ENCODE measurements at regions not wholly inside any gene's neighbourhood (a gene's known extent, or its start where the extent isn't known, plus 50 kb on each side); places are given as distances from the start of the nearest gene placed in this dataset.
"Not testable (repeated sequence)": the region's sequence is repeated elsewhere in the genome, so short reads cannot be mapped to it uniquely, and the experiment has no call there.

GRCh38 chr5:91486638-91487037 lies 103.5 kb upstream of the ARRDC3 start:
- ATAC-seq (ENCODE audit: low read depth) (no peak), DNase-seq (no peak)
- Mint-ChIP-seq H3K27me3 (no peaks in the 10 kb centered on the region), H3K9me3 (ENCODE audit: insufficient read depth) (no peaks in the 10 kb centered on the region), H3K4me1 (no peaks in the 10 kb centered on the region), H3K27ac (no peak overlapping the region), H3K4me3 (no peak overlapping the region)
- no peak overlapping the region for H2AFZ ChIP-seq (ENCODE audit: insufficient read depth, low read depth, low read length, poor library complexity, severe bottlenecking)
- no peaks in the 10 kb centered on the region for H3K79me2 ChIP-seq (ENCODE audit: control insufficient read depth, insufficient read depth, low read length)
- CTCF ChIA-PET, result no interaction called here
- POLR2A ChIA-PET, result no interaction called here
- H3K4me2 ChIP-seq (replicated peaks; ENCODE audit: low read depth, low read length, poor library complexity, severe bottlenecking), result no peak overlapping the region
- no peak overlapping the region for H3K4me3 ChIP-seq (ENCODE audit: control extremely low read depth in 1 of 5, extremely low read depth in 1 of 5, insufficient read depth in 1 of 5, low read depth in 2 of 5, low read length in 4 of 5)
- H3K27ac ChIP-seq (ENCODE audit: low read length in 2 of 2), result no peak overlapping the region
- H3K4me1 ChIP-seq (ENCODE audit: control insufficient read depth in 2 of 2, insufficient read depth in 2 of 2, low read length in 2 of 2), result no peaks in the 10 kb centered on the region
- no peaks in the 10 kb centered on the region for H3K36me3 ChIP-seq (replicated peaks in 1 of 2; ENCODE audit: control extremely low read depth in 1 of 2, control insufficient read depth in 1 of 2, extremely low read depth in 1 of 2, insufficient read depth in 2 of 2, low read length in 1 of 2)
- H3K9ac ChIP-seq (ENCODE audit: low read length), result no peak overlapping the region
- intact Hi-C loops (cut with micrococcal nuclease), result no loop called here
- H3K9me3 ChIP-seq (ENCODE audit: control extremely low read depth in 1 of 3, control insufficient read depth in 2 of 3, insufficient read depth in 1 of 3, low read length in 2 of 3), result no peaks in the 10 kb centered on the region
- WGBS (ENCODE audit: insufficient coverage), result no CpG with 5 or more reads among the region's 2 CpGs
- no peaks in the 10 kb centered on the region for H4K20me1 ChIP-seq (ENCODE audit: control insufficient read depth, insufficient read depth, low read length, poor library complexity, severe bottlenecking)
- TF ChIP-seq EZH2 (IDR thresholded peaks at IDR 0.05; ENCODE audit: borderline replicate concordance, insufficient read depth, low read depth, low read length, poor library complexity, severe bottlenecking), result no peak
- TF ChIP-seq, protein P1, sequence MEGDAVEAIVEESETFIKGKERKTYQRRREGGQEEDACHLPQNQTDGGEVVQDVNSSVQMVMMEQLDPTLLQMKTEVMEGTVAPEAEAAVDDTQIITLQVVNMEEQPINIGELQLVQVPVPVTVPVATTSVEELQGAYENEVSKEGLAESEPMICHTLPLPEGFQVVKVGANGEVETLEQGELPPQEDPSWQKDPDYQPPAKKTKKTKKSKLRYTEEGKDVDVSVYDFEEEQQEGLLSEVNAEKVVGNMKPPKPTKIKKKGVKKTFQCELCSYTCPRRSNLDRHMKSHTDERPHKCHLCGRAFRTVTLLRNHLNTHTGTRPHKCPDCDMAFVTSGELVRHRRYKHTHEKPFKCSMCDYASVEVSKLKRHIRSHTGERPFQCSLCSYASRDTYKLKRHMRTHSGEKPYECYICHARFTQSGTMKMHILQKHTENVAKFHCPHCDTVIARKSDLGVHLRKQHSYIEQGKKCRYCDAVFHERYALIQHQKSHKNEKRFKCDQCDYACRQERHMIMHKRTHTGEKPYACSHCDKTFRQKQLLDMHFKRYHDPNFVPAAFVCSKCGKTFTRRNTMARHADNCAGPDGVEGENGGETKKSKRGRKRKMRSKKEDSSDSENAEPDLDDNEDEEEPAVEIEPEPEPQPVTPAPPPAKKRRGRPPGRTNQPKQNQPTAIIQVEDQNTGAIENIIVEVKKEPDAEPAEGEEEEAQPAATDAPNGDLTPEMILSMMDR (IDR thresholded peaks at IDR 0.05), result no peak
- H3K27me3 ChIP-seq (replicated peaks in 1 of 4; ENCODE audit: control extremely low read depth in 1 of 4, control insufficient read depth in 3 of 4, insufficient read depth in 4 of 4, low read length in 3 of 4), result no peaks in the 10 kb centered on the region

GRCh38 chr5:91484662-91485061 lies 101.5 kb upstream of the ARRDC3 start:
- Histone ChIP-seq H3K27me3 (replicated peaks in 1 of 4; ENCODE audit: control extremely low read depth in 1 of 4, control insufficient read depth in 3 of 4, insufficient read depth in 4 of 4, low read length in 3 of 4) (no peaks in the 10 kb centered on the region), H3K4me3 (ENCODE audit: control extremely low read depth in 1 of 5, extremely low read depth in 1 of 5, insufficient read depth in 1 of 5, low read depth in 2 of 5, low read length in 4 of 5) (no peak overlapping the region), H2AFZ (ENCODE audit: insufficient read depth, low read depth, low read length, poor library complexity, severe bottlenecking) (no peak overlapping the region), H4K20me1 (ENCODE audit: control insufficient read depth, insufficient read depth, low read length, poor library complexity, severe bottlenecking) (no peaks in the 10 kb centered on the region), H3K4me2 (replicated peaks; ENCODE audit: low read depth, low read length, poor library complexity, severe bottlenecking) (no peak overlapping the region), H3K9me3 (ENCODE audit: control extremely low read depth in 1 of 3, control insufficient read depth in 2 of 3, insufficient read depth in 1 of 3, low read length in 2 of 3) (no peaks in the 10 kb centered on the region), H3K9ac (ENCODE audit: low read length) (no peak overlapping the region), H3K4me1 (ENCODE audit: control insufficient read depth in 2 of 2, insufficient read depth in 2 of 2, low read length in 2 of 2) (no peaks in the 10 kb centered on the region), H3K79me2 (ENCODE audit: control insufficient read depth, insufficient read depth, low read length) (no peaks in the 10 kb centered on the region), H3K27ac (ENCODE audit: low read length in 2 of 2) (no peak overlapping the region), H3K36me3 (replicated peaks in 1 of 2; ENCODE audit: control extremely low read depth in 1 of 2, control insufficient read depth in 1 of 2, extremely low read depth in 1 of 2, insufficient read depth in 2 of 2, low read length in 1 of 2) (no peaks in the 10 kb centered on the region)
- ATAC-seq (ENCODE audit: low read depth) (no peak), DNase-seq (no peak)
- no peaks in the 10 kb centered on the region for H3K9me3 Mint-ChIP-seq (ENCODE audit: insufficient read depth)
- H3K27me3 Mint-ChIP-seq, result no peaks in the 10 kb centered on the region
- CTCF ChIA-PET, result no interaction called here
- no peak overlapping the region for H3K27ac Mint-ChIP-seq
- intact Hi-C loops (cut with micrococcal nuclease), result no loop called here
- POLR2A ChIA-PET, result no interaction called here
- no peak for TF ChIP-seq EZH2 (IDR thresholded peaks at IDR 0.05; ENCODE audit: borderline replicate concordance, insufficient read depth, low read depth, low read length, poor library complexity, severe bottlenecking)
- TF ChIP-seq, protein P1 (IDR thresholded peaks at IDR 0.05), result no peak
- no peak overlapping the region for H3K4me3 Mint-ChIP-seq
- no peaks in the 10 kb centered on the region for H3K4me1 Mint-ChIP-seq

- H3K27me3 Mint-ChIP-seq; DNase-seq; H3K9me3 Mint-ChIP-seq (ENCODE audit: insufficient read depth); H2AFZ ChIP-seq (ENCODE audit: insufficient read depth, low read depth, low read length, poor library complexity, severe bottlenecking); H3K27me3 ChIP-seq (replicated peaks in 1 of 4; ENCODE audit: control extremely low read depth in 1 of 4, control insufficient read depth in 3 of 4, insufficient read depth in 4 of 4, low read length in 3 of 4); CTCF ChIA-PET; H3K4me3 ChIP-seq (ENCODE audit: control extremely low read depth in 1 of 5, extremely low read depth in 1 of 5, insufficient read depth in 1 of 5, low read depth in 2 of 5, low read length in 4 of 5); H3K4me2 ChIP-seq (replicated peaks; ENCODE audit: low read depth, low read length, poor library complexity, severe bottlenecking); H3K9ac ChIP-seq (ENCODE audit: low read length); ATAC-seq (ENCODE audit: low read depth); POLR2A ChIA-PET; H4K20me1 ChIP-seq (ENCODE audit: control insufficient read depth, insufficient read depth, low read length, poor library complexity, severe bottlenecking); H3K27ac ChIP-seq (ENCODE audit: low read length in 2 of 2); H3K4me1 Mint-ChIP-seq; H3K79me2 ChIP-seq (ENCODE audit: control insufficient read depth, insufficient read depth, low read length); intact Hi-C loops (cut with micrococcal nuclease); H3K27ac Mint-ChIP-seq; H3K9me3 ChIP-seq (ENCODE audit: control extremely low read depth in 1 of 3, control insufficient read depth in 2 of 3, insufficient read depth in 1 of 3, low read length in 2 of 3); H3K4me1 ChIP-seq (ENCODE audit: control insufficient read depth in 2 of 2, insufficient read depth in 2 of 2, low read length in 2 of 2); H3K36me3 ChIP-seq (replicated peaks in 1 of 2; ENCODE audit: control extremely low read depth in 1 of 2, control insufficient read depth in 1 of 2, extremely low read depth in 1 of 2, insufficient read depth in 2 of 2, low read length in 1 of 2); H3K4me3 Mint-ChIP-seq: not testable (repeated sequence)
- 83% methylated on average over 1 of the region's 2 CpGs for WGBS (ENCODE audit: insufficient coverage)
Measured at GRCh38 chr5:91479376-91479775, 96.3 kb upstream of the ARRDC3 start.

All from B cell (primary cell).